ENCODE measurements at regions not wholly inside any gene's neighbourhood (a gene's known extent, or its start where the extent isn't known, plus 50 kb on each side); places are given as distances from the start of the nearest gene placed in this dataset.

GRCh38 chr16:66226762-66227161 is 139.7 kb upstream of the CDH5 start:
- no peak for TF ChIP-seq CTCF (IDR thresholded peaks at IDR 0.05; ENCODE audit: unreplicated experiment)
- no peak overlapping the region for H3K27ac Mint-ChIP-seq
- H3K27me3 Mint-ChIP-seq (ENCODE audit: low read depth), result peaks cover 13% of the 10 kb centered on the region
- H3K9me3 Mint-ChIP-seq, result no peaks in the 10 kb centered on the region
- H3K4me3 Mint-ChIP-seq, result no peak overlapping the region
- no peak for DNase-seq (ENCODE audit: low spot score in 2 of 2, unreplicated experiment in 2 of 2)
- peaks cover 22% of the 10 kb centered on the region for H3K4me1 Mint-ChIP-seq
- no peaks in the 10 kb centered on the region for H3K36me3 Mint-ChIP-seq

DNA sequence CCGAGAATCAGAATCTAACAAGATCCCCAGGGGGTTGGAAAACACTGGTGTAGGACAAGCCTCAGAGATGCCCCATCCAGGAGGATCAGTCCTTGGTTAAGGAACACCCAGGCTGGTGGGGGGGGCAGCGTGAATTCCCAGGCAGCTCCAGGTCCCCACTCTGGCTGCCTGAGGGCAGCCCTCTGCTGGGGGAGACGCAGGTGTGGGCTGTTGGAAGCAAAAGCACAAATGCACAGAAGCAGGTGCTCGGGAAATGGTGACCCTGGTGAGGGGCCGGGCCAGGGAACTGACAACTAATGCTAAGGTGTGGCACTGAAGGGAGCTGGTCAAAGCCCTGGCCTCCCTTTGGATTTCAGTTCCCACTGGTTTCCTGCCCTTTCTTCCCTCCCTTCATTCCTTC is 140.8 kb upstream of the CDH5 start:
- no peak for DNase-seq (ENCODE audit: low spot score in 2 of 2, unreplicated experiment in 2 of 2)
- peaks cover 8% of the 10 kb centered on the region for H3K27me3 Mint-ChIP-seq (ENCODE audit: low read depth)
- no peaks in the 10 kb centered on the region for H3K36me3 Mint-ChIP-seq
- TF ChIP-seq CTCF (IDR thresholded peaks at IDR 0.05; ENCODE audit: unreplicated experiment), result no peak
- no peak overlapping the region for H3K4me3 Mint-ChIP-seq
- no peak overlapping the region for H3K27ac Mint-ChIP-seq
- no peaks in the 10 kb centered on the region for H3K9me3 Mint-ChIP-seq
- peaks cover 17% of the 10 kb centered on the region for H3K4me1 Mint-ChIP-seq

DNA sequence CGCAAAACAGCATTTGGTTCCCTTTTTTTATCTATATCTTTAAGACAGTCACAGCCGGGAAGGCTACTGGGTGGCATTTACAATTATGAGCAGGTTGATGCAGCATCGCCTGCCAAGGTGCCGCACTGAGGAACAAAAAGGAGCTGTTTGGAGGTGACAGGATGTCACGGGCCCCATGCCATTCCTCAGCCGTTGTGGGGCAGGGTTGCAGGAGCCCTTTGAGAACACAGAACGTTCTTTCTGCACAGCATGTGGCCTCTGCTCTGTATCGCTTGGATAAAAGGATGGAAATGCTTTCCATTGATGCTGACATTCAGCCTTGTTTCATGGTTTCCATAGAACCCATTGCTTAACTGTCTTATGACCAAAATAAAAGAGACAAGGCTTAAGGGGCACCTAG is 141.9 kb upstream of the CDH5 start:
- no peak overlapping the region for H3K27ac Mint-ChIP-seq
- no peaks in the 10 kb centered on the region for H3K9me3 Mint-ChIP-seq
- TF ChIP-seq CTCF (IDR thresholded peaks at IDR 0.05; ENCODE audit: unreplicated experiment), result no peak
- no peak for DNase-seq (ENCODE audit: low spot score in 2 of 2, unreplicated experiment in 2 of 2)
- H3K27me3 Mint-ChIP-seq (ENCODE audit: low read depth), result peaks cover 4% of the 10 kb centered on the region
- peaks cover 17% of the 10 kb centered on the region for H3K4me1 Mint-ChIP-seq
- no peaks in the 10 kb centered on the region for H3K36me3 Mint-ChIP-seq
- H3K4me3 Mint-ChIP-seq, result no peak overlapping the region

DNA sequence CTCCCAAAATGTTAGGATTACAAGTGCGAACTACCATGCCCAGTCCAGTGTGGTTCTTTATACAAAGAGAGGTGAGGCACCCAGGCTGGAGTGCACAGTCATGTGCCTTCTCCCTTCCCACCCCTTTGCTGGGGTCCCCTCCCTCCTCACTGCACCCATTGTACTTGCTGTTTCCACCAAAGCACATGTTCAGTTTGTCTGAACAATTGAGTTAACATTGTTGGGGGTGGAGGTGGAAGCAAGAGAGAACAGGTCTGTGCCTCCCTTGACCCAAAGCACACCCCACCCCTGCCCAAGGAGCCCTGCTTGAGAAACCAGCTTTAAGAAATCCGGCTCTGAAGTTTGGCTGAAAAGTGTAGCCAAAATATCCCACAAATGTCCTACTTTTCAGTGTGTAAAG is 142.3 kb upstream of the CDH5 start:
- Mint-ChIP-seq H3K9me3 (no peaks in the 10 kb centered on the region), H3K4me3 (no peak overlapping the region), H3K36me3 (no peaks in the 10 kb centered on the region), H3K4me1 (peaks cover 16% of the 10 kb centered on the region), H3K27ac (no peak overlapping the region), H3K27me3 (ENCODE audit: low read depth) (peaks cover 4% of the 10 kb centered on the region)
- no peak for DNase-seq (ENCODE audit: low spot score in 2 of 2, unreplicated experiment in 2 of 2)
- no peak for TF ChIP-seq CTCF (IDR thresholded peaks at IDR 0.05; ENCODE audit: unreplicated experiment)

GRCh38 chr16:66223176-66223780 is 143.2 kb upstream of the CDH5 start:
- H3K9me3 Mint-ChIP-seq, result no peaks in the 10 kb centered on the region
- no peak for DNase-seq (ENCODE audit: low spot score in 2 of 2, unreplicated experiment in 2 of 2)
- peaks cover 11% of the 10 kb centered on the region for H3K27me3 Mint-ChIP-seq (ENCODE audit: low read depth)
- H3K4me1 Mint-ChIP-seq, result peaks cover 7% of the 10 kb centered on the region
- no peak overlapping the region for H3K4me3 Mint-ChIP-seq
- TF ChIP-seq CTCF (IDR thresholded peaks at IDR 0.05; ENCODE audit: unreplicated experiment), result no peak
- H3K27ac Mint-ChIP-seq, result no peak overlapping the region
- H3K36me3 Mint-ChIP-seq, result no peaks in the 10 kb centered on the region

DNA sequence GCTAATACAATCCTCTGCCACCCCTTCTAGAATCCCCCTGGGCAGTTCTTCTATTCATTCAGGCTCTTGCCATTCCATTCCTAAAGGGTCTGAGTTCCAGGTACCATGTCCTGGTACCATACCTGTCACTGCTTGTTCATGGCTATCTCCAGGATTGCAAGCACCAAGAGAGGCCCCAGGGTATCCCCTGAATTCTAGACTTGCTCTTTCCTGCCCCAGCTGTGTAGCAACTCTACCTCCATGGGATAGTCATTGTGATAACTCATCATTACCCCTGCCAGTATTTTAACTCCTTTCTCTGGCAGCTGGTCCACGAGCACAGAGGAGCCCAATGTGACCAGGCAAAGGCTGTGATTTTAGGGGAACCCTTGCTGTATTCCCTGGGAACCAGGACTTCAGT is 143.7 kb upstream of the CDH5 start:
- Mint-ChIP-seq H3K4me1 (peaks cover 6% of the 10 kb centered on the region), H3K27ac (no peak overlapping the region), H3K9me3 (no peaks in the 10 kb centered on the region), H3K27me3 (ENCODE audit: low read depth) (peaks cover 13% of the 10 kb centered on the region), H3K4me3 (no peak overlapping the region), H3K36me3 (no peaks in the 10 kb centered on the region)
- TF ChIP-seq CTCF (IDR thresholded peaks at IDR 0.05; ENCODE audit: unreplicated experiment), result no peak
- DNase-seq (ENCODE audit: low spot score in 2 of 2, unreplicated experiment in 2 of 2), result no peak

Data from mesothelial cell of epicardium (in vitro differentiated cells).